SU-DHL-6 (cell line): ENCODE measurements at regions not wholly inside any gene's neighbourhood (a gene's known extent, or its start where the extent isn't known, plus 50 kb on each side); places are given as distances from the start of the nearest gene placed in this dataset.

Experiments used
- CTCF ChIP-seq: fragments of 200-600 bp; sonication (generic); IDR thresholded peaks from one replicate; pipeline ENCODE4 v1.5.1; 2017; ENCODE audit warnings: antibody characterized with exemption, mild to moderate bottlenecking, low read length, moderate library complexity; ENCODE audit not compliant: insufficient read depth, poor library complexity, severe bottlenecking
- EZH2phosphoT487 ChIP-seq: fragments of 200-600 bp; sonication (generic), shearing (Covaris generic); conservative IDR thresholded peaks from 2 replicates; pipeline ENCODE4 v1.6.1; 2018; ENCODE audit warnings: mild to moderate bottlenecking, antibody characterized with exemption, low read length, moderate library complexity, mixed read lengths

GRCh38 chr1:98110674-98111073, 189.8 kb upstream of the DPYD start:
- TF ChIP-seq CTCF = no peak
- no peak for TF ChIP-seq EZH2phosphoT487
